GM19239 (cell line): ENCODE measurements at regions not wholly inside any gene's neighbourhood (a gene's known extent, or its start where the extent isn't known, plus 50 kb on each side); places are given as distances from the start of the nearest gene placed in this dataset.
"Not testable (repeated sequence)": the region's sequence is repeated elsewhere in the genome, so short reads cannot be mapped to it uniquely, and the experiment has no call there.

Experiments used
- DNase-seq: peaks from one replicate; pipeline ENCODE4 v3.0.0; 2011; ENCODE audit warnings: low spot score; ENCODE audit not compliant: insufficient read length
- FAIRE-seq: peaks from 2 replicates; lab custom pipeline; 2011; peaks lifted over from hg19 to GRCh38; lab: Jason Lieb, UNC

DNA sequence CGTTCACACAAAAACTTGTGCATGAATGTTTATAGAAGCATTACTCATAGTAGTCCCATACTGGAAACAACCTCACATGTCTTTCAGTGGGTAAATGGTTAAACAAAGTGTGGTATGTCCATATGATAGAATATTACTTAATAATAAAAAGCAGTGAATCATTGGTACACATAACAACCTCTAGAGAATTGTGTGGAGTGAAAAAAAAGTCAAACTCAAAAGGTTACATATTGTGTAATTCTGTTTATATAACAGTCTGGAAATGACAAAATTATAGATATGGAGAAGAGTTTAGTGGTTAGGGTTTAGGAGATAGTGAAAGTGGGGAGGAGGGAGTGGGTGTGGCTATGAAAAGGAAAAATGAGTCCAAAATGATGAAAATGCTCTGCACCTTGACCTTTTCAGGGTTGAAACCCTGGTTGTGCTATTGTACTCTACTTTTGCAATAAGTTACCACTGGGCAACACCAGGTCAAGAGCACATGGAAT, 243.4 kb upstream of the DDI1 start:
- no peak for DNase-seq
- FAIRE-seq, result no peak

DNA sequence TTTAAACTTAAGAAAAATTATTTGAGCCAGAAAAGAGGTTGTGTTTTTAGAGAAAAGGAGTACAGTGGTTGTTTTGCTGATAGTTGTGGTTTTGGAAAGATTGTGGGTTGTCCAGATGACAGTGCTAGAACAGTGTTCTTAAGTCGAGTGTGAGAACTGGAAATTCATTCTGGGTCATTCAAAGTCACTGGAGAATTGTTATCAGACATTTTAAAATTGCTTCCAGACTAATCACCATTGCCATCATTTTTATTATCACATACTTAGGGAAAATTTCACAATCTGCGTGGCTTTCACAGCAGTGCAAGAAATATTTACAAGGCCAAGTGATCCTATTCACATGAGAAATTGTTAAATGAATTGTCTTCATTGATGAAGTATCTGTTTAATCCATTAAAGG, 242.2 kb upstream of the DDI1 start:
- DNase-seq (no peak), FAIRE-seq (no peak)

- no peak for FAIRE-seq
- DNase-seq, result no peak
Observed at GRCh38 chr11:103798026-103798425, 238.4 kb upstream of the DDI1 start.

DNA sequence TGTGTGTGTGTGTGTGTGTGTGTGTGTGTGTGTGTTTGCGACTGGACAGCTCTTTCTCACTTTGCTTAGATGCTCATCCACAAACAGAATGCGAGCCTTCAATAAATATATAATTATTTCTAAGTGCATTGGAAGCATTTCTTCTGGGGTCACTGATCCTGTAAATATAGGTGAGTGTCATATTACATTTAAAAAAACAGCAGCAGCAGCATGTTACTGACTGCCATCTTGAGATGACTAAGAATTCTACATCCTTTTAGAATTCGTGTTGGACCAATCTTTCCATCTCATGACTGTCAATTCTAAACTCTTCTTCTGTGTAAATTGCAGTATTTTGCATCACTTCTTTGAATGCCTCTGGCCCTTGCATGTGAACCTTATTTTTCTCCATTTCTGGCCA, 238.0 kb upstream of the DDI1 start:
- DNase-seq (no peak), FAIRE-seq (no peak)

GRCh38 chr11:103800406-103801114, 235.9 kb upstream of the DDI1 start:
- FAIRE-seq, result peak; percentile 18
- no peak for DNase-seq

DNA sequence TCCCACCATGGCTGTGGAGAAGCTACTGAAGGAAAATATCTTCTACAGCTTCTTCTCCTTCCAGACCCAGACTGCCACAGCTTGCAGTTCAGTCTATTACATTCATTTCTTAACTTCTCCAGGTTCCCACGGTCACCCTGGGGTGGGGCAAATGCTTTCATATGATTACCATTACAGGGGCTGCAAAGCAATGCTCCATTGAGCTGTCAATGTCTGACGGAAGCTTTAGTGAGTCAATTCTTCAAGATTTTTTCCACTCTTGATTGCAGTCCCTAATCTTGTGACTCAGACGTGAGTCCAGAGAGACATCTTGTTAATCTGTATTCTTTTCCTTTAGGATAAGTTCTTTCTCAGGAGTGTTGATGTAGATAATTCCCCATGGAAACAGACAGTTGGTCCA, 233.4 kb upstream of the DDI1 start:
- FAIRE-seq (no peak), DNase-seq (no peak)

- DNase-seq (no peak), FAIRE-seq (no peak)
Observed at GRCh38 chr11:103805688-103806009, 230.8 kb upstream of the DDI1 start.

- FAIRE-seq (peak; percentile 4), DNase-seq (no peak)
Observed at GRCh38 chr11:103806130-103806895, 230.1 kb upstream of the DDI1 start.

GRCh38 chr11:103807806-103808205, 228.6 kb upstream of the DDI1 start:
- DNase-seq, result no peak

DNA sequence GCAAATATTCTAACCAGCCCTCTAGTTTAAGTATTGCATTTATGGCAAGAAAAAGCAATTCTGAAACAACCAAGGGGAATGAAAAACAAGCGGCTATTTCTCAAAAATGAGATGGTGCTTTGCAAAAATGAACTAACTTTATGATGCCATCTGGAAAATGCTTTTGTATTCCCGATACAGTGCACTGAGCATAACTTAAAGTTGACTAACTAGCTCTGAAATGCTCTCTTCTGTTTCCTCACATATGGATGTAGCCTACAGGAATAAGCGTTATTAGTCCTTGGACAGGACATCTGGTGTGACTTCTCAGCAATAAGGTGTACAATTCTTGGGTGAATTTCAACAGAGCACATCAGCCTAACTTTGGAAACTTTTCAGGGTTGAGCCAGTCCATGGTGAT, 228.2 kb upstream of the DDI1 start:
- FAIRE-seq (no peak), DNase-seq (no peak)

More at GRCh38 chr11:103807806-103808205, 228.6 kb upstream of the DDI1 start:
- no peak for FAIRE-seq

GRCh38 chr11:103811870-103812455, 224.5 kb upstream of the DDI1 start:
- FAIRE-seq (no peak), DNase-seq (no peak)

DNA sequence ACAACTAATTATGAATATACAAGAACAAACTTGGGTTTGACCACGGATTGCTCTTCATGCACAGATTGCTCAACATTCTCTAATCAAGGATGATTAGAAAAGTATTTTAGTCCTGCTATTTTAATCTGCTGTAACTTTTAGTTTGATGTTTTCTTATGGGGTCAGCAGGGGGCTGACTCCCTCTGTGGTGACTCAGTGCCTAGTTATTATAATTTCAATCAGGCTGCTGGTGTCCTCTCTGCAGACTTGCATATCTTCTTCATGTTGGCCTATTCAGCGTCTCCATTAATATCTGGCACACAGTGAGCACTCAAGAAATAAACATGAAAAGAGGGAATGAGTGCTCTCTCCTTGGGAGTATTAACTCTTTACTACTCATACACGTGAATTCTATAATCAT, 223.8 kb upstream of the DDI1 start:
- FAIRE-seq, result no peak
- DNase-seq, result no peak

GRCh38 chr11:103820345-103820744, 216.1 kb upstream of the DDI1 start:
- FAIRE-seq, result not testable (repeated sequence)

DNA sequence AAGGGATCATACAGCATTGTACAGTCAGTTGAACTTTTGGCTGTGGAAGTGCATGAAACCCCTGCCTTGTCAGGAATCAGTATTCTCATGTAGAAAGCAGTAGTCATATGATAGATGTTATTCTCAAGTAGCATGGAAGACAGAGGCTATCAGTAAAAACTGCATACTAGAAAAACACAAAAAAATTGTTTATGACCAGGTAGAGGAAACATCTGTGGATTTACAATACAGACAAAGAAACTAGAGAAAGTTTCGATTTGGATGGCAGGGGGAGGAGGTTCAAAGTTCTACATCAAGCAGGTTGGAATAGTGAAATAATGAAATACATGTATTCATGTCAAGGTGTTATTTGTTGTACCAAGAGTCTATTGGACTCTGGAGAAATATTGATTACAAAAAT, 212.3 kb upstream of the DDI1 start:
- no peak for FAIRE-seq

More at GRCh38 chr11:103820345-103820744, 216.1 kb upstream of the DDI1 start:
- not testable (repeated sequence) for DNase-seq

GRCh38 chr11:103825469-103825868, 211.0 kb upstream of the DDI1 start:
- FAIRE-seq, result no peak
- no peak for DNase-seq

More for the DNA sequence above, 212.3 kb upstream of the DDI1 start:
- no peak for DNase-seq

DNA sequence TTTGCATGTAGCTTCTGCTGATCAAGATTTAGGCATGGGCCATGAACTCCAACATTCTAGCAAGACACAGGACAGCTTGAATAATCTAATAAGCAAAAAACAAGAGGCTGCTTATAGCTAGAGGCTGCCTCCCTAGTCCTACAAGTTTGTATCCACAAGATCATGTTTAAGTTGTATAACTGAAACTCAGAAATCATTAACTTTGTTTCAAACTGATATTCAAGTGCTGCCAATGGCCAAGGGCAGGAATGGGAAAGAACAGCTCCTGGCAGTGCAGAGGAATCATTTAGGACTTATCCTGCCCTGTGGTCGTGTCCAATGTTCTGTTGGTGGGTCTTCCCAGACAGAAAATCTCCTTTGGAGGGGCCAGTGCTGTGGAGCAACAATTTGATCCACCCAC, 209.6 kb upstream of the DDI1 start:
- peak; percentile 47 for FAIRE-seq
- no peak for DNase-seq

DNA sequence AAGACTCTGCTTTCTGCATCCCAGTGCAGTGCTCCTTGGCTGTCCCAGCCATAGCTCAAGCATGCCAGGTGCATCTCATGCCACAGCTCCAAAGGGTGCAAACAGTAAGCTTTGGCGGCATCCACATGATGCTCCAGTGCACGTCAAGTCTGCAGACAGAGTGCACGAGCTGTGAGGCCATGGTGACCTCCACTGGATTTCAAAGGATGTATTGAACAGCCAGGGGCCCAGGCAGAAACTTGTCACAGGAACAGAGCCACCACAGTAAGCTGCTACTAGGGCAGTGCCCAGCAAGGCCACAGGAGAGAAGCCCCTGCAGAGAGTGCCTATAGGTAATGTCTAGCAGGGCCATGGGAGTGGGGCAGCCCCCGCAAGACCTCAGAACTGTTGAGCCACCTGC, 206.8 kb upstream of the DDI1 start:
- FAIRE-seq (no peak), DNase-seq (no peak)

GRCh38 chr11:103830205-103830604, 206.2 kb upstream of the DDI1 start:
- DNase-seq, result no peak
- FAIRE-seq, result no peak

- FAIRE-seq (no peak), DNase-seq (no peak)
Observed at GRCh38 chr11:103832762-103833161, 203.7 kb upstream of the DDI1 start.

DNA sequence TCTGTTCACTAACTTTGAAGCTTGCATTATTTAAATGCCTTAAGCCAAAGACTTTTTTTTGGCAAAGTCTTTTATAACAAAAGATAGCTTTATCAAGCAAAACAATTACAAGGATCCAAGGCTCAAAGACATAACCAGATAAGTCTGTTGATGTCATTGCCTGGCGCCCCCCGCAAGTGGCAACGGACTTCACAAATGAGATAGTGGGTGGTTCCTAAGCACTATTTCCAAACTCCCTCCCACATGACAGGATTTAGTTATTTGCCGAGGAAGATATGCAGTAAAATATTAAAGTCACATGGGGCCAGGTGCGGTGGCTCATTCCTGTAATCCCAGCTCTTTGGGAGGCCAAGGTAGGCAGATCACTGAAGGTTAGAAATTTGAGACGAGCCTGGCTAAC, 194.2 kb upstream of the DDI1 start:
- FAIRE-seq (no peak), DNase-seq (no peak)

- no peak for FAIRE-seq
- no peak for DNase-seq
Observed at GRCh38 chr11:103842795-103843194, 193.6 kb upstream of the DDI1 start.
